MCF 10A (cell line): ENCODE measurements at regions not wholly inside any gene's neighbourhood (a gene's known extent, or its start where the extent isn't known, plus 50 kb on each side); places are given as distances from the start of the nearest gene placed in this dataset.
"Not testable (repeated sequence)": the region's sequence is repeated elsewhere in the genome, so short reads cannot be mapped to it uniquely, and the experiment has no call there.

ENCODE experiments used
- BruUV-seq: library from RNA; stranded (reverse); fragments of 400-500 nt; replicated peaks from 2 replicates; lab custom pipeline; 2021; lab: Mats Ljungman, UMichigan
- CTCF ChIA-PET: fragments of 300-600 bp; sonication (Branson Sonifier 250); formaldehyde crosslinking; extraction: SDS; loops from one replicate; lab custom pipeline; 2021; ENCODE audit warnings: antibody characterized with exemption, inconsistent platforms; lab: Yijun Ruan, JAX
- POLR2A ChIA-PET: fragments of 300-600, 350-650 bp; sonication (Branson Sonifier 250); formaldehyde crosslinking; extraction: SDS; loops from one replicate; lab custom pipeline; 2020; ENCODE audit warnings: antibody characterized with exemption, inconsistent platforms; lab: Yijun Ruan, JAX
- DNase-seq: peaks from one replicate; pipeline ENCODE4 v3.0.0-alpha.2; 2018; ENCODE audit not compliant: unreplicated experiment
- H3K27ac Mint-ChIP-seq: one replicate; pipeline ENCODE4 v1.8.0; 2022; ENCODE audit warnings: mild to moderate bottlenecking, low read depth, mixed read lengths; ENCODE audit not compliant: unreplicated experiment
- H3K27me3 Mint-ChIP-seq: one replicate; pipeline ENCODE4 v1.8.0; 2022; ENCODE audit warnings: mixed read lengths; ENCODE audit not compliant: insufficient read depth, unreplicated experiment
- H3K36me3 Mint-ChIP-seq: one replicate; pipeline ENCODE4 v1.8.0; 2022; ENCODE audit warnings: mild to moderate bottlenecking, moderate library complexity, mixed read lengths; ENCODE audit not compliant: insufficient read depth, unreplicated experiment
- H3K4me1 Mint-ChIP-seq: one replicate; pipeline ENCODE4 v1.8.0; 2022; ENCODE audit warnings: mixed read lengths; ENCODE audit not compliant: insufficient read depth, unreplicated experiment
- H3K4me3 Mint-ChIP-seq: one replicate; pipeline ENCODE4 v1.8.0; 2022; ENCODE audit warnings: mild to moderate bottlenecking, moderate library complexity, mixed read lengths; ENCODE audit not compliant: unreplicated experiment
- H3K9me3 Mint-ChIP-seq: one replicate; pipeline ENCODE4 v1.8.0; 2022; ENCODE audit warnings: mixed read lengths; ENCODE audit not compliant: unreplicated experiment
- CTCF ChIP-seq: fragments of 200-600 bp; IDR thresholded peaks from one replicate; pipeline ENCODE4 v1.8.0; 2022; ENCODE audit warnings: antibody characterized with exemption, mild to moderate bottlenecking; ENCODE audit not compliant: unreplicated experiment
- intact Hi-C: fragments of 100-400 bp; cut with micrococcal nuclease; formaldehyde crosslinking; loops from 2 replicates; pipeline ENCODE4 v1.14.1; 2022

GRCh38 chr4:29104694-29105093, 1615.5 kb upstream of the PCDH7 start:
- no TSS peak for BruUV-seq
- TF ChIP-seq CTCF: no peak
- intact Hi-C loops: no loop called here
- no peak for DNase-seq
- H3K4me1 Mint-ChIP-seq: no peaks in the 10 kb centered on the region
- ChIA-PET POLR2A (no interaction called here), CTCF (interaction anchor here (0.6 kb wide), 1 partner anchor 201 kb away, joined by 5 read pairs; no protein-coding TSS in a partner anchor)
- no peaks in the 10 kb centered on the region for H3K27me3 Mint-ChIP-seq
- H3K36me3 Mint-ChIP-seq: no peaks in the 10 kb centered on the region
- no peaks in the 10 kb centered on the region for H3K9me3 Mint-ChIP-seq
- H3K27ac Mint-ChIP-seq: no peak overlapping the region
- no peak overlapping the region for H3K4me3 Mint-ChIP-seq

- Mint-ChIP-seq H3K36me3 (no peaks in the 10 kb centered on the region), H3K27ac (no peak overlapping the region), H3K9me3 (no peaks in the 10 kb centered on the region), H3K4me3 (no peak overlapping the region), H3K4me1 (peaks cover 6% of the 10 kb centered on the region), H3K27me3 (no peaks in the 10 kb centered on the region)
- DNase-seq: no peak
- intact Hi-C loops: no loop called here
- TF ChIP-seq CTCF: no peak
- ChIA-PET CTCF (no interaction called here), POLR2A (no interaction called here)
- BruUV-seq: no TSS peak
Observed at GRCh38 chr4:29113960-29114359, 1606.2 kb upstream of the PCDH7 start.

GRCh38 chr4:29117231-29117722, 1602.9 kb upstream of the PCDH7 start:
- H3K4me1 Mint-ChIP-seq, H3K36me3 Mint-ChIP-seq, H3K9me3 Mint-ChIP-seq, H3K4me3 Mint-ChIP-seq, H3K27me3 Mint-ChIP-seq, H3K27ac Mint-ChIP-seq, intact Hi-C loops, BruUV-seq, POLR2A ChIA-PET, DNase-seq: not testable (repeated sequence)
- CTCF ChIA-PET: interaction anchor here (0.6 kb wide), 1 partner anchor 528 kb away, joined by 3 read pairs; no protein-coding TSS in a partner anchor

- peaks cover 5% of the 10 kb centered on the region for H3K4me1 Mint-ChIP-seq
- ChIA-PET CTCF (interaction anchor here (0.6 to 1.3 kb wide), 4 partner anchors 10 to 1573 kb away, joined by 3 read pairs; no protein-coding TSS in a partner anchor), POLR2A (no interaction called here)
- H3K27ac Mint-ChIP-seq: no peak overlapping the region
- no peaks in the 10 kb centered on the region for H3K9me3 Mint-ChIP-seq
- intact Hi-C loops: no loop called here
- no TSS peak for BruUV-seq
- no peak for TF ChIP-seq CTCF
- no peak for DNase-seq
- no peaks in the 10 kb centered on the region for H3K36me3 Mint-ChIP-seq
- no peak overlapping the region for H3K4me3 Mint-ChIP-seq
- H3K27me3 Mint-ChIP-seq: no peaks in the 10 kb centered on the region
Observed at GRCh38 chr4:29121586-29121985, 1598.6 kb upstream of the PCDH7 start.

- H3K27me3 Mint-ChIP-seq: no peaks in the 10 kb centered on the region
- H3K36me3 Mint-ChIP-seq: no peaks in the 10 kb centered on the region
- H3K9me3 Mint-ChIP-seq: no peaks in the 10 kb centered on the region
- intact Hi-C loops: no loop called here
- H3K4me3 Mint-ChIP-seq: no peak overlapping the region
- ChIA-PET CTCF (no interaction called here), POLR2A (no interaction called here)
- no peak for DNase-seq
- no TSS peak for BruUV-seq
- H3K4me1 Mint-ChIP-seq: no peaks in the 10 kb centered on the region
- TF ChIP-seq CTCF: no peak
- H3K27ac Mint-ChIP-seq: no peak overlapping the region
Observed at GRCh38 chr4:29128810-29129209, 1591.4 kb upstream of the PCDH7 start.
